HG03196 (cell line): ENCODE measurements at regions not wholly inside any gene's neighbourhood (a gene's known extent, or its start where the extent isn't known, plus 50 kb on each side); places are given as distances from the start of the nearest gene placed in this dataset.
"Not testable (repeated sequence)": the region's sequence is repeated elsewhere in the genome, so short reads cannot be mapped to it uniquely, and the experiment has no call there.

Experiments
- ATAC-seq: cut with Tn5 transposase; IDR thresholded peaks from one replicate; pipeline ENCODE4 v1.9.1; 2021; ENCODE audit not compliant: unreplicated experiment

GRCh38 chr20:23141450-23142161 lies 55.5 kb upstream of the CD93 start:
- no peak for ATAC-seq

DNA sequence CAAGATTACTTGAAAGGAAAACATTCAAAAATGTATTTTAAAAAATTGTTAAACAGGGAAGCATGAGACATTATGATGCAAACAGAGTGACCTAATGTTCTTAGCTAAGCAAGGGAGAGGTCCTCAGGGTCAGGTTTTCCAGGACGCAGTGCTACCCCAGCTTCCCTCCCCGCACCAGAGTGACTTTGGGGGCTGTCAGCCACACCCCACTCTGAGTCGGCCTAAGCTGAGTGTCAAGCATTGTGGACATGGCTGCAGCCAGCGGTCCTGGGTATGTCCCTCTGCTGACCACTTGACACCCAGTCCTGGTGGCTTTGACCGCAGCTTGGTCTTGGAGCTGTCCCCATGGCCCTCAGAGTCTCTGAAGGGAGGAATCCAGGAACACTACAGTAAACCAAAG lies 54.9 kb upstream of the CD93 start:
- ATAC-seq, result no peak

GRCh38 chr20:23139984-23140383 lies 53.9 kb upstream of the CD93 start:
- ATAC-seq, result not testable (repeated sequence)

- no peak for ATAC-seq
Observed at GRCh38 chr20:23139524-23139923, 53.4 kb upstream of the CD93 start.

GRCh38 chr20:23138682-23139081 lies 52.6 kb upstream of the CD93 start:
- no peak for ATAC-seq

DNA sequence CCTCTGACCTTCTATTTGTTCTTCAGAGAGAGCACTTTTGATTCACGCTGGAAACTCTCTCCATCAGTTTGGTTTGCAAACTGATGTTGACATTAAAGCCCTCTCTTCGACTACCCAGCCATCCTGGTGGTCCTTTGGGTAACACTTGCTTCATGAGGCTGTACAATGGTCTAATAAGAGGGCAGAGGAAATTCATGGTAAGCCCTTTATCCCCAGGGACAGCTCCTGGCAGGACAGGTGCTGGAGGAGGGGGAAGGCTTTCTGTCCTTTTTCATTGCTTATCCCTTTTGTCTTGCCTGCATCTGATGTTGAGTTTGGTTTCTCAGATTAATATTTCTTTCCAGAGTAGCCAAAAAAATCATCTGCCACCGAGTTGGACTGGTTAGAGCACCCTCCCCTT lies 52.1 kb upstream of the CD93 start:
- no peak for ATAC-seq

GRCh38 chr20:23136893-23137745 lies 51.0 kb upstream of the CD93 start:
- no peak for ATAC-seq

DNA sequence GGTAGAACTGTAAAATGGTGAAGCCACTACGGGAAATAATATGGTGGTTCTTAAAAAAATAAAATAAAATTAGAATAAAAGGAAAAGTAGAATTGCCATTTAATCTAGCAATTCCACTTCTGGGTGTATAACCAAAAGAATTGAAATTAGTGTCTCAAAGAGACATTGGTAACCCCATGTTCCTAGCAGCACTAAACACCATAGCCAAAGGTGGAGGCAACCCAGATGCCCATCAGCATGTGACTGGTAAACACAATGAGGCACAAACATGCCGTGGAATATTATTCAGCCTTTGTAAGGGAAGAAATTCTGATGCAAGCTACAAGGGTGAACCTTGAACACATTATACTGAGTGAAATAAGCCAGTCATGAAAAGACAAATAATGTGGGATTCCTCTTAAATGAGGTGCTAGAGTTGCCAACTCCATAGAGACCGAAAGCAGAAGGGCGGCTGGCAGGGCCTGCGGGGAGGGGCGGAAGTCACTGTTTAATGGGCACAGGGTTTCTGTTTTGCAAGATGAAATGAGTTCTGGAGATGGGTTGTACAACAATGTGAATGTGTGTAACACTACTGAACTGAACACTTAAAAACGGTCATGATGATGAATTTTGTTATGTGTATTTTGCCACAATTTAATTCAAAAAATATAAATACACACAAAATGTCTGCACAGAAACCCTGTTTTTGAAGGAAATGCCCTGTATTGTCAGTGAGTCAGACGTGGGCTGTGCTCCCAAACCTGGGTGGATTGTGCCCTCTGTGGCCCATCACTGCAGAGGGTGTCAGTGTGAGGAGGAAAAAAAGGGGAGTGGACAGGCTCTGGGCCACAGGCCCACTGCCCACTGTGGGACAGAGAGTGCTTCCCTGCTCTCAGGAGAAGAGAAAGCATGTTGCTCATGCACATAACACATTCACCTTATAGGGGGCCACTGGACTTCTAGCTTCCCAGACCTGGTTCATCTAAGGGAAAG lies 49.6 kb upstream of the CD93 start:
- no peak for ATAC-seq
